ENCODE measurements at regions not wholly inside any gene's neighbourhood (a gene's known extent, or its start where the extent isn't known, plus 50 kb on each side); places are given as distances from the start of the nearest gene placed in this dataset.

DNA sequence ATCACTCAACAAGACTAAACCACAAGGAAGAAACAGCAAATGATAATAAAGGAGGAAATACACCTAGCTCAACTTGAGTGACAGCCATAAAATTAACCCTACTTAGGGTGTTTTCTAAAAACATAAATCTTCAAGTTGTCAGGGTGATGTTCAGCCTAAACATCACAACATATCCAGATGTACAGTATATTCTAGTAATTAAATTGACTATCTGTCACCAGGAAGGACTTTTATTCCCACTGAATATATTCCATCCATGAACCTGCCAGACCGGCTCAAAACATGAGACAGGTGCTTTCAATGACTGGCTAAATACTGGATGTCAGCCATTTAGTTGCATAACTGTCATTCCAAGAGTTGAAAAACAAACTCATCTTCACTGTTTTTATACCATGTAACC is 298.1 kb upstream of the NEBL start:
- DNase-seq (ENCODE audit: low read depth, low spot score): no peak
- Histone ChIP-seq H3K9ac (ENCODE audit: insufficient read length) (no peak overlapping the region), H3K27ac (no peak overlapping the region), H3K4me3 (no peak overlapping the region), H3K36me3 (ENCODE audit: insufficient read depth, low read length) (no peaks in the 10 kb centered on the region), H3K9me3 (ENCODE audit: low read depth, low read length) (no peaks in the 10 kb centered on the region)
- TF ChIP-seq FOXP2 (optimal IDR thresholded peaks at IDR 0.05; ENCODE audit: control extremely low read depth, extremely low read length, insufficient read depth): no peak
- no peak for TF ChIP-seq EZH2 (IDR thresholded peaks at IDR 0.05)
- TF ChIP-seq POLR2AphosphoS5 (IDR thresholded peaks at IDR 0.05; ENCODE audit: borderline replicate concordance, low read depth, low read length): no peak

GRCh38 chr10:21194510-21194993 is 297.4 kb upstream of the NEBL start:
- H3K9ac ChIP-seq (ENCODE audit: insufficient read length): no peak overlapping the region
- H3K27ac ChIP-seq: no peak overlapping the region
- DNase-seq (ENCODE audit: low read depth, low spot score): no peak
- TF ChIP-seq POLR2AphosphoS5 (IDR thresholded peaks at IDR 0.05; ENCODE audit: borderline replicate concordance, low read depth, low read length) (no peak), EZH2 (IDR thresholded peaks at IDR 0.05) (no peak), FOXP2 (optimal IDR thresholded peaks at IDR 0.05; ENCODE audit: control extremely low read depth, extremely low read length, insufficient read depth) (no peak)
- H3K9me3 ChIP-seq (ENCODE audit: low read depth, low read length): no peaks in the 10 kb centered on the region
- no peaks in the 10 kb centered on the region for H3K36me3 ChIP-seq (ENCODE audit: insufficient read depth, low read length)
- no peak overlapping the region for H3K4me3 ChIP-seq

DNA sequence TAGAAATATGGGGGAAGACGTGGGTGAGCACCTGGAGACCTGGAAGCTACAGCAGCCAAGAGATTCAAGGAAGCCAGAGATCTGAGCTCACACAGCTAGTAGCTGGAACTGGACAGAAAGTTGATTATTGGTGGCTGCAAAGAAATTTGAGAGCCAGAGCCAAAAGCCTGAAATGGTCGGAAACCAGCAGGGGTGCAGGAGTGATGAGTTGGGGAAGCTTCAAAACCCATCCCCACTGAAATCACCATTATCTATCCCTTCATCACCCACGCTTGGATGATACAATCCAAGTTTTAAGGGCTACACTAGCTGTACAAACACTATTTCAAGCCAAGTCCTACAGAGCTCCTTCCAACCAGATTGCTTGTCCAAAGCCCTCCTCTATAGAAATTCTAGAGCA is 296.1 kb upstream of the NEBL start:
- no peak overlapping the region for H3K4me3 ChIP-seq
- H3K9me3 ChIP-seq (ENCODE audit: low read depth, low read length): no peaks in the 10 kb centered on the region
- TF ChIP-seq FOXP2 (optimal IDR thresholded peaks at IDR 0.05; ENCODE audit: control extremely low read depth, extremely low read length, insufficient read depth) (no peak), EZH2 (IDR thresholded peaks at IDR 0.05) (no peak), POLR2AphosphoS5 (IDR thresholded peaks at IDR 0.05; ENCODE audit: borderline replicate concordance, low read depth, low read length) (no peak)
- H3K9ac ChIP-seq (ENCODE audit: insufficient read length): no peak overlapping the region
- no peak overlapping the region for H3K27ac ChIP-seq
- H3K36me3 ChIP-seq (ENCODE audit: insufficient read depth, low read length): no peaks in the 10 kb centered on the region
- no peak for DNase-seq (ENCODE audit: low read depth, low spot score)

GRCh38 chr10:21191512-21191911 is 294.4 kb upstream of the NEBL start:
- Histone ChIP-seq H3K9ac (ENCODE audit: insufficient read length) (no peak overlapping the region), H3K9me3 (ENCODE audit: low read depth, low read length) (no peaks in the 10 kb centered on the region), H3K4me3 (no peak overlapping the region), H3K36me3 (ENCODE audit: insufficient read depth, low read length) (no peaks in the 10 kb centered on the region), H3K27ac (no peak overlapping the region)
- DNase-seq (ENCODE audit: low read depth, low spot score): no peak
- TF ChIP-seq FOXP2 (optimal IDR thresholded peaks at IDR 0.05; ENCODE audit: control extremely low read depth, extremely low read length, insufficient read depth): no peak
- TF ChIP-seq EZH2 (IDR thresholded peaks at IDR 0.05): no peak
- TF ChIP-seq POLR2AphosphoS5 (IDR thresholded peaks at IDR 0.05; ENCODE audit: borderline replicate concordance, low read depth, low read length): no peak

GRCh38 chr10:21184984-21185383 is 287.9 kb upstream of the NEBL start:
- Histone ChIP-seq H3K27ac (no peak overlapping the region), H3K9me3 (ENCODE audit: low read depth, low read length) (no peaks in the 10 kb centered on the region), H3K4me3 (no peak overlapping the region)

GRCh38 chr10:21184216-21184615 is 287.1 kb upstream of the NEBL start:
- no peak overlapping the region for H3K4me3 ChIP-seq
- TF ChIP-seq EZH2 (IDR thresholded peaks at IDR 0.05) (no peak), POLR2AphosphoS5 (IDR thresholded peaks at IDR 0.05; ENCODE audit: borderline replicate concordance, low read depth, low read length) (no peak), FOXP2 (optimal IDR thresholded peaks at IDR 0.05; ENCODE audit: control extremely low read depth, extremely low read length, insufficient read depth) (no peak)
- H3K27ac ChIP-seq: no peak overlapping the region
- H3K9ac ChIP-seq (ENCODE audit: insufficient read length): no peak overlapping the region
- H3K36me3 ChIP-seq (ENCODE audit: insufficient read depth, low read length): no peaks in the 10 kb centered on the region
- H3K9me3 ChIP-seq (ENCODE audit: low read depth, low read length): no peaks in the 10 kb centered on the region
- no peak for DNase-seq (ENCODE audit: low read depth, low spot score)

More at GRCh38 chr10:21184984-21185383, 287.9 kb upstream of the NEBL start:
- Histone ChIP-seq H3K36me3 (ENCODE audit: insufficient read depth, low read length) (no peaks in the 10 kb centered on the region), H3K9ac (ENCODE audit: insufficient read length) (no peak overlapping the region)
- TF ChIP-seq POLR2AphosphoS5 (IDR thresholded peaks at IDR 0.05; ENCODE audit: borderline replicate concordance, low read depth, low read length): no peak
- TF ChIP-seq FOXP2 (optimal IDR thresholded peaks at IDR 0.05; ENCODE audit: control extremely low read depth, extremely low read length, insufficient read depth): no peak
- no peak for TF ChIP-seq EZH2 (IDR thresholded peaks at IDR 0.05)
- DNase-seq (ENCODE audit: low read depth, low spot score): no peak

GRCh38 chr10:21183025-21183424 is 285.9 kb upstream of the NEBL start:
- Histone ChIP-seq H3K36me3 (ENCODE audit: insufficient read depth, low read length) (no peaks in the 10 kb centered on the region), H3K27ac (no peak overlapping the region), H3K9me3 (ENCODE audit: low read depth, low read length) (no peaks in the 10 kb centered on the region), H3K9ac (ENCODE audit: insufficient read length) (no peak overlapping the region), H3K4me3 (no peak overlapping the region)
- DNase-seq (ENCODE audit: low read depth, low spot score): no peak
- TF ChIP-seq POLR2AphosphoS5 (IDR thresholded peaks at IDR 0.05; ENCODE audit: borderline replicate concordance, low read depth, low read length) (no peak), FOXP2 (optimal IDR thresholded peaks at IDR 0.05; ENCODE audit: control extremely low read depth, extremely low read length, insufficient read depth) (no peak)

DNA sequence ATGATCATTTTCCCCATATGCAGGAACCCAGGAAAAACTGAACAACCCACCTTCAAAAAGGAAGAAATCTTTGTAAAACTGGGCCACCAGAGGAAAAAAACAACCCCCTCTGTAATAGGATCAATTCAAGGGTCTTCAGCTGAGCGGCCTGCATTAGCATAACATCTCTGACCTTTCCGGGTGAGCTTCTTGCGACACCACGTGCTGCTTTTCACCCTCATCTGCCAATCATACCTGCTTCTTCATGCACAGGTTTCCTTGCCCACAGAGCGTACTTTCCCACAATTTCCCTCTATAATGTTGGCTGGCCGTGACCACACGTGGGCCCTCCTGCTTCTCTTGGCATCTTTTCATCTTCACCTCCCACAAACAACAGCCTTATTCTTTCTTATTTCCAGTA is 284.3 kb upstream of the NEBL start:
- H3K36me3 ChIP-seq (ENCODE audit: insufficient read depth, low read length): no peaks in the 10 kb centered on the region
- H3K9ac ChIP-seq (ENCODE audit: insufficient read length): no peak overlapping the region
- H3K27ac ChIP-seq: no peak overlapping the region
- TF ChIP-seq FOXP2 (optimal IDR thresholded peaks at IDR 0.05; ENCODE audit: control extremely low read depth, extremely low read length, insufficient read depth): no peak
- TF ChIP-seq EZH2 (IDR thresholded peaks at IDR 0.05): no peak
- TF ChIP-seq POLR2AphosphoS5 (IDR thresholded peaks at IDR 0.05; ENCODE audit: borderline replicate concordance, low read depth, low read length): no peak
- no peaks in the 10 kb centered on the region for H3K9me3 ChIP-seq (ENCODE audit: low read depth, low read length)
- no peak for DNase-seq (ENCODE audit: low read depth, low spot score)
- no peak overlapping the region for H3K4me3 ChIP-seq

DNA sequence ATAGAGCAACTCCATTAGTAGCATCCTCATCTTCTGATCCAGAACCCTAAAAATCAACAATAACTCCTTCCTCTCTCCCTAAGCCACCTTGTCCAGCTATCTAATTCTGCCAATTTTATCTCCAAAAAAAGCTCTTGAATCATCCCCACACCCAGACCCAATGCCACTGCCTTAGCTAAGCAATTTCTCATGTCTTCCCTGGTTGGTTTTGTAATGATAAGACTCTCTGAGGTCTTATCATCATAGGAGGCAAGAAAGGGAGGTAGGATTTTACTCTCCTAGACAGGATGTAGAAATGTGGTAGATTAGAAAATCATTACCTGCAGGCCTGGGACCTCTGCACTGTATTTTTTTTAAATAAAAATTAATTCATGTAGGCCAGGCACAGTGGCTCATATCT is 283.5 kb upstream of the NEBL start:
- Histone ChIP-seq H3K9ac (ENCODE audit: insufficient read length) (no peak overlapping the region), H3K36me3 (ENCODE audit: insufficient read depth, low read length) (no peaks in the 10 kb centered on the region), H3K4me3 (no peak overlapping the region), H3K27ac (no peak overlapping the region), H3K9me3 (ENCODE audit: low read depth, low read length) (no peaks in the 10 kb centered on the region)
- no peak for DNase-seq (ENCODE audit: low read depth, low spot score)
- TF ChIP-seq FOXP2 (optimal IDR thresholded peaks at IDR 0.05; ENCODE audit: control extremely low read depth, extremely low read length, insufficient read depth): no peak
- no peak for TF ChIP-seq EZH2 (IDR thresholded peaks at IDR 0.05)
- TF ChIP-seq POLR2AphosphoS5 (IDR thresholded peaks at IDR 0.05; ENCODE audit: borderline replicate concordance, low read depth, low read length): no peak

Measured in SK-N-MC (cell line).